ENCODE measurements at regions not wholly inside any gene's neighbourhood (a gene's known extent, or its start where the extent isn't known, plus 50 kb on each side); places are given as distances from the start of the nearest gene placed in this dataset.

- WGBS, 2 donors (ENCODE audit: low coverage in 1 of 2), result 40 to 75% methylated on average over 1 to 2 of the region's 2 CpGs
- Histone ChIP-seq H3K4me3 (no peak overlapping the region), H3K4me1 (peaks cover 0 to 7% (median 0%) of the 10 kb centered on the region in 3 donors), H3K9me3 (no peaks in the 10 kb centered on the region), H3K27me3 (no peaks in the 10 kb centered on the region), H3K27ac (no peak overlapping the region), H3K36me3 (no peaks in the 10 kb centered on the region)
- TF ChIP-seq POLR2A (IDR thresholded peaks at IDR 0.05), result no peak
- no peak for TF ChIP-seq CTCF (IDR thresholded peaks at IDR 0.05)
- no peak for TF ChIP-seq POLR2AphosphoS5 (IDR thresholded peaks at IDR 0.05)
- no peak for TF ChIP-seq EP300 (IDR thresholded peaks at IDR 0.05)
- no peak for ATAC-seq
Measured at GRCh38 chr1:99469550-99469971, 176.4 kb upstream of the PALMD start.

GRCh38 chr1:99472893-99473292, 173.0 kb upstream of the PALMD start:
- 95 to 96% methylated on average over 4 of the region's 4 CpGs for WGBS, 2 donors (ENCODE audit: low coverage in 1 of 2)
- Histone ChIP-seq H3K9me3 (no peaks in the 10 kb centered on the region), H3K4me1 (peaks cover 0 to 7% (median 0%) of the 10 kb centered on the region in 3 donors), H3K4me3 (no peak overlapping the region), H3K27me3 (no peaks in the 10 kb centered on the region), H3K27ac (no peak overlapping the region), H3K36me3 (no peaks in the 10 kb centered on the region)
- TF ChIP-seq POLR2AphosphoS5 (IDR thresholded peaks at IDR 0.05) (no peak), CTCF (IDR thresholded peaks at IDR 0.05) (no peak), EP300 (IDR thresholded peaks at IDR 0.05) (no peak), POLR2A (IDR thresholded peaks at IDR 0.05) (no peak)
- ATAC-seq, result no peak

GRCh38 chr1:99474350-99474893, 171.5 kb upstream of the PALMD start:
- H3K27ac ChIP-seq, result no peak overlapping the region
- H3K27me3 ChIP-seq, result no peaks in the 10 kb centered on the region
- H3K36me3 ChIP-seq, result no peaks in the 10 kb centered on the region
- H3K9me3 ChIP-seq, result no peaks in the 10 kb centered on the region
- 35% methylated on average over 1 of the region's 1 CpG; no CpG with 5 or more reads in 1 of the 2 donors for WGBS, 2 donors (ENCODE audit: low coverage in 1 of 2)
- no peak overlapping the region for H3K4me3 ChIP-seq
- no peak for ATAC-seq
- peaks cover 0 to 7% (median 0%) of the 10 kb centered on the region in 3 donors for H3K4me1 ChIP-seq
- TF ChIP-seq EP300 (IDR thresholded peaks at IDR 0.05) (no peak), POLR2A (IDR thresholded peaks at IDR 0.05) (no peak), CTCF (IDR thresholded peaks at IDR 0.05) (no peak), POLR2AphosphoS5 (IDR thresholded peaks at IDR 0.05) (no peak)

- Histone ChIP-seq H3K27ac (no peak overlapping the region), H3K4me3 (no peak overlapping the region), H3K27me3 (no peaks in the 10 kb centered on the region), H3K9me3 (no peaks in the 10 kb centered on the region), H3K4me1 (peaks cover 0 to 7% (median 0%) of the 10 kb centered on the region in 3 donors), H3K36me3 (no peaks in the 10 kb centered on the region)
- TF ChIP-seq EP300 (IDR thresholded peaks at IDR 0.05), result no peak
- WGBS, 2 donors (ENCODE audit: low coverage in 1 of 2), result 77 to 100% methylated on average over 2 to 3 of the region's 3 CpGs
- ATAC-seq, result no peak
Measured at GRCh38 chr1:99476058-99476457, 169.9 kb upstream of the PALMD start.

GRCh38 chr1:99481391-99481996, 164.4 kb upstream of the PALMD start:
- peak; percentile 52 to 78 (median 71) for TF ChIP-seq CTCF (IDR thresholded peaks at IDR 0.05)
- no peak for TF ChIP-seq POLR2AphosphoS5 (IDR thresholded peaks at IDR 0.05)
- no peak for ATAC-seq
- H3K27me3 ChIP-seq, result no peaks in the 10 kb centered on the region
- H3K36me3 ChIP-seq, result no peaks in the 10 kb centered on the region
- H3K9me3 ChIP-seq, result no peaks in the 10 kb centered on the region
- no peak overlapping the region for H3K4me3 ChIP-seq
- H3K4me1 ChIP-seq, result peaks cover 0 to 6% (median 0%) of the 10 kb centered on the region in 3 donors
- no peak overlapping the region for H3K27ac ChIP-seq

Measured in gastroesophageal sphincter (tissue), 4 donors.